ENCODE measurements at regions not wholly inside any gene's neighbourhood (a gene's known extent, or its start where the extent isn't known, plus 50 kb on each side); places are given as distances from the start of the nearest gene placed in this dataset.

DNA sequence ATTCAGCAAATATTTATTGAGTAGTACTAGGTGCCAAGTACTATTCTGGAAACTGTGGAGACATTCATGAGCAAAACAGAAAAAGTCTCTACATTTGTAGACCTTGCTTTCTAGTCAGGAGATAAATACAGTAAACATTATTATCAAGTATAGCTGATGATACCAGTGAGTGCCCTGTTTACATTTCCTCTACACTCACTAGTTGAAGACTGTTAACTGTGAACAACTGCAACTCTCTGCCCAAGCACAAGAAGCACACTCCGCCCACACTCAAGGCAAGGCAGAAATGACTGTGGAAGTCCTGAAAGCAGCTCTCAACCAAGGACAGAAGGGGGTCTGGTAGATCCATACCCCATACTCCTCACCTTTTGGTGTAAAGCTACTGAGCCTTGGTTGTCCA, 837.0 kb downstream of the DIAPH3 start:
- no peak overlapping the region for H4K8ac ChIP-seq (replicated peaks; ENCODE audit: insufficient read length, low read depth, low read length)
- H3K23ac ChIP-seq (ENCODE audit: insufficient read length, low read depth, low read length): no peak overlapping the region
- no peak overlapping the region for H2BK20ac ChIP-seq (ENCODE audit: low read depth, low read length, poor library complexity, severe bottlenecking)
- Mint-ChIP-seq H3K4me3 (no peak overlapping the region), H3K27ac (no peak overlapping the region), H3K9me3 (no peaks in the 10 kb centered on the region), H3K27me3 (ENCODE audit: low read depth) (no peaks in the 10 kb centered on the region), H3K36me3 (ENCODE audit: insufficient read depth in 1 of 3, low read depth in 3 of 3) (no peaks in the 10 kb centered on the region; a peak in 1 of 7 replicates), H3K4me1 (no peaks in the 10 kb centered on the region)
- no peaks in the 10 kb centered on the region for H4K20me1 ChIP-seq (ENCODE audit: control insufficient read depth, insufficient read depth, insufficient read length)
- H2AFZ ChIP-seq (ENCODE audit: low read length): no peak overlapping the region
- no peaks in the 10 kb centered on the region for H3K79me1 ChIP-seq (ENCODE audit: insufficient read depth, low read depth, low read length, poor library complexity, severe bottlenecking)
- no peak for DNase-seq
- no peak overlapping the region for H3K4me2 ChIP-seq (ENCODE audit: insufficient read depth, insufficient read length, low read length)
- no peak overlapping the region for H4K5ac ChIP-seq (ENCODE audit: insufficient read length, low read depth, low read length)
- H2BK5ac ChIP-seq (ENCODE audit: insufficient read length, low read length): no peak overlapping the region
- H4K91ac ChIP-seq (ENCODE audit: insufficient read length, low read depth, low read length): no peak overlapping the region
- no peaks in the 10 kb centered on the region for H3K27me3 ChIP-seq (ENCODE audit: insufficient read depth, low read length)
- no peaks in the 10 kb centered on the region for H3K9me3 ChIP-seq (ENCODE audit: control insufficient read depth, low read depth, low read length)
- no peak overlapping the region for H3K9ac ChIP-seq (ENCODE audit: extremely low read depth, insufficient read length, low read length)
- no CpG with 5 or more reads among the region's 1 CpG for WGBS (ENCODE audit: extremely low coverage, insufficient read length, low lambda C conversion rate)
- H3K23me2 ChIP-seq (ENCODE audit: insufficient read length, low read depth, low read length, poor library complexity, severe bottlenecking): no peaks in the 10 kb centered on the region
- no peak overlapping the region for H2BK120ac ChIP-seq (ENCODE audit: low read depth, low read length, poor library complexity, severe bottlenecking)
- H3K18ac ChIP-seq (ENCODE audit: insufficient read length, low read depth, low read length): no peak overlapping the region
- H2AK5ac ChIP-seq (ENCODE audit: insufficient read length, low read length): no peak overlapping the region
- no peaks in the 10 kb centered on the region for H3K79me2 ChIP-seq (ENCODE audit: insufficient read depth, low read length)
- H3K4ac ChIP-seq (ENCODE audit: low read depth, low read length): no peak overlapping the region
- no peak for TF ChIP-seq CTCF (conservative IDR thresholded peaks at IDR 0.05)
- no peak overlapping the region for H3T11ph ChIP-seq (ENCODE audit: low read length)
- H2BK15ac ChIP-seq (ENCODE audit: low read depth, low read length): no peak overlapping the region
- no peak overlapping the region for H2BK12ac ChIP-seq (ENCODE audit: insufficient read length, low read depth, low read length)
- H3K4me1 ChIP-seq (ENCODE audit: insufficient read depth, low read length): no peaks in the 10 kb centered on the region
- H3K27ac ChIP-seq (ENCODE audit: insufficient read length, low read depth, low read length): no peak overlapping the region
- no peak overlapping the region for H3K56ac ChIP-seq (ENCODE audit: insufficient read length, low read depth, low read length)
- H3K14ac ChIP-seq (ENCODE audit: insufficient read depth, low read length): no peak overlapping the region
